Mesenchymal stem cell (in vitro differentiated cells and primary cell): ENCODE measurements at regions not wholly inside any gene's neighbourhood (a gene's known extent, or its start where the extent isn't known, plus 50 kb on each side); places are given as distances from the start of the nearest gene placed in this dataset.
"Not testable (repeated sequence)": the region's sequence is repeated elsewhere in the genome, so short reads cannot be mapped to it uniquely, and the experiment has no call there.

Source experiments
- DNase-seq: peaks from one replicate; pipeline ENCODE4 v3.0.0-alpha.2; 2013
- H2AFZ ChIP-seq: one replicate; pipeline ENCODE4 v1.6.1; 2013; ENCODE audit warnings: low read depth, mild to moderate bottlenecking, control low read depth, inconsistent platforms, low read length, moderate library complexity
- H2AK5ac ChIP-seq: 2 replicates; pipeline ENCODE4 v1.6.1; 2013; ENCODE audit warnings: low read length, moderate library complexity, mild to moderate bottlenecking, inconsistent platforms; ENCODE audit not compliant: severe bottlenecking
- H2BK120ac ChIP-seq: one replicate; pipeline ENCODE4 v1.6.1; 2013; ENCODE audit warnings: low read depth, mild to moderate bottlenecking, inconsistent platforms, low read length, moderate library complexity
- H2BK12ac ChIP-seq, 2 experiments: one replicate each; pipeline ENCODE4 v1.6.1; 2013; ENCODE audit warnings: inconsistent platforms in 2 of 2, low read length in 2 of 2, mild to moderate bottlenecking in 2 of 2, moderate library complexity in 2 of 2, control low read depth in 1 of 2
- H2BK15ac ChIP-seq: one replicate; pipeline ENCODE4 v1.6.1; 2013; ENCODE audit warnings: mild to moderate bottlenecking, low read depth, inconsistent platforms; ENCODE audit not compliant: poor library complexity, severe bottlenecking
- H2BK5ac ChIP-seq: 2 replicates; pipeline ENCODE4 v1.6.1; 2013; ENCODE audit warnings: low read depth, mild to moderate bottlenecking, low read length, control low read depth, inconsistent platforms; ENCODE audit not compliant: poor library complexity, severe bottlenecking
- H3K14ac ChIP-seq, 2 experiments: one replicate each; pipeline ENCODE4 v1.6.1; 2013; ENCODE audit warnings: inconsistent platforms in 2 of 2, low read length in 2 of 2, control low read depth in 1 of 2, mild to moderate bottlenecking in 1 of 2, moderate library complexity in 1 of 2
- H3K18ac ChIP-seq, 2 experiments: one replicate each; pipeline ENCODE4 v1.6.1; 2013; ENCODE audit warnings: inconsistent platforms in 2 of 2, low read length in 2 of 2, control low read depth in 1 of 2, low read depth in 1 of 2, mild to moderate bottlenecking in 1 of 2
- H3K23ac ChIP-seq, 2 experiments: one replicate each; pipeline ENCODE4 v1.6.1; 2013; ENCODE audit warnings: inconsistent platforms in 2 of 2, low read length in 2 of 2, mild to moderate bottlenecking in 2 of 2, moderate library complexity in 2 of 2, control low read depth in 1 of 2
- H3K27ac ChIP-seq: 2 replicates; pipeline ENCODE4 v1.5.1; 2013; ENCODE audit warnings: mild to moderate bottlenecking, moderate library complexity, low read length, control low read depth, inconsistent platforms; ENCODE audit not compliant: poor library complexity, severe bottlenecking
- H3K27me3 ChIP-seq, 2 experiments: 2 replicates each; pipeline versions ENCODE4 v1.6.1 to v1.7.0; 2013; ENCODE audit warnings: low read length in 2 of 2, mild to moderate bottlenecking in 2 of 2, moderate library complexity in 2 of 2, control low read depth in 1 of 2, inconsistent platforms in 1 of 2; ENCODE audit not compliant: control insufficient read depth in 1 of 2, insufficient read depth in 1 of 2
- H3K36me3 ChIP-seq, 2 experiments: 2 replicates each; pipeline versions ENCODE4 v1.6.1 to v1.7.0; 2013; ENCODE audit warnings: low read length in 2 of 2, control low read depth in 1 of 2, inconsistent platforms in 1 of 2, low read depth in 1 of 2, mild to moderate bottlenecking in 1 of 2; ENCODE audit not compliant: insufficient read depth in 2 of 2, control insufficient read depth in 1 of 2
- H3K4ac ChIP-seq, 2 experiments: one replicate each; pipeline ENCODE4 v1.6.1; 2013; ENCODE audit warnings: inconsistent platforms in 2 of 2, low read length in 2 of 2, mild to moderate bottlenecking in 2 of 2, moderate library complexity in 2 of 2, control low read depth in 1 of 2, low read depth in 1 of 2
- H3K4me1 ChIP-seq: 2 replicates; pipeline ENCODE4 v1.6.1; 2013; ENCODE audit warnings: low read depth, low read length, control low read depth; ENCODE audit not compliant: control insufficient read depth, insufficient read depth
- H3K4me2 ChIP-seq: 2 replicates; pipeline ENCODE4 v1.6.1; 2013; ENCODE audit warnings: low read length, mild to moderate bottlenecking, inconsistent platforms; ENCODE audit not compliant: poor library complexity, severe bottlenecking
- H3K4me3 ChIP-seq, 2 experiments: 2 replicates each; pipeline versions ENCODE4 v1.5.1 to v1.7.0; 2013; ENCODE audit warnings: low read length in 2 of 2, mild to moderate bottlenecking in 2 of 2, control low read depth in 1 of 2, low read depth in 1 of 2; ENCODE audit not compliant: insufficient read depth in 1 of 2
- H3K79me1 ChIP-seq: replicated peaks from 2 replicates; pipeline ENCODE4 v1.6.1; 2013; ENCODE audit warnings: mild to moderate bottlenecking, control low read depth, low read length, inconsistent platforms; ENCODE audit not compliant: poor library complexity, severe bottlenecking
- H3K9ac ChIP-seq: 2 replicates; pipeline ENCODE4 v1.7.0; 2013; ENCODE audit warnings: mild to moderate bottlenecking, low read length, moderate library complexity
- H3K9me3 ChIP-seq: 2 replicates; pipeline ENCODE4 v1.7.0; 2013; ENCODE audit warnings: mild to moderate bottlenecking, low read length; ENCODE audit not compliant: control insufficient read depth
- H4K8ac ChIP-seq: one replicate; pipeline ENCODE4 v1.6.1; 2013; ENCODE audit warnings: inconsistent platforms, mild to moderate bottlenecking, low read length, moderate library complexity
- H4K91ac ChIP-seq: one replicate; pipeline ENCODE4 v1.6.1; 2013; ENCODE audit warnings: mild to moderate bottlenecking, low read length, inconsistent platforms
- WGBS: methylation state at CpG from one replicate; pipeline ENCODE4 v1.1.7; 2013; ENCODE audit warnings: mixed read lengths; 5-methylcytosine and 5-hydroxymethylcytosine counted together

DNA sequence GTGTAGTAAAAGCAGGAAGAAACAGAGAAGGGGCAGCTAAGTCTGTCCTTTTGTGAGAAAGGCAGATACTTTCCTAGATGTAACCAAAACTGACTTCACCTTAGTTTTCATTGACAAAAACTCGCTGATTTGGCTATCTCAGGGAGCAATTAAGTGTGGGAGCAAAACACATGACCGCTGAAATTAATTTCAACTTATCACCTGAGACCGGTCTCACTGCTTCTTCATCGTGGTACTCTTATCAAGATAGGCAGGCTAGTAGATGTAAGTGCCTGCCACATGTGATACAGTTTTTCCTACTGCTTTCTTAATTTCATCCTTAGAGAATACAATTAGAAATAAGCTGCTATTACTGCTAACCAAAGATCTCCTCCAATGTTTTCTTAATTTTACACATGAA, 168.7 kb downstream of the KBTBD2 start:
- H2BK15ac ChIP-seq, H3K27me3 ChIP-seq, H3K79me1 ChIP-seq, H4K8ac ChIP-seq, H3K18ac ChIP-seq, H2AK5ac ChIP-seq, H3K14ac ChIP-seq, H4K91ac ChIP-seq, H3K4ac ChIP-seq, DNase-seq, H3K4me3 ChIP-seq, H3K4me2 ChIP-seq, H3K27ac ChIP-seq, H3K9ac ChIP-seq, H3K9me3 ChIP-seq, H2BK12ac ChIP-seq, H2AFZ ChIP-seq, H2BK5ac ChIP-seq, H3K23ac ChIP-seq, H3K4me1 ChIP-seq, H3K36me3 ChIP-seq, H2BK120ac ChIP-seq: not testable (repeated sequence)
- WGBS: no CpG with 5 or more reads among the region's 4 CpGs

DNA sequence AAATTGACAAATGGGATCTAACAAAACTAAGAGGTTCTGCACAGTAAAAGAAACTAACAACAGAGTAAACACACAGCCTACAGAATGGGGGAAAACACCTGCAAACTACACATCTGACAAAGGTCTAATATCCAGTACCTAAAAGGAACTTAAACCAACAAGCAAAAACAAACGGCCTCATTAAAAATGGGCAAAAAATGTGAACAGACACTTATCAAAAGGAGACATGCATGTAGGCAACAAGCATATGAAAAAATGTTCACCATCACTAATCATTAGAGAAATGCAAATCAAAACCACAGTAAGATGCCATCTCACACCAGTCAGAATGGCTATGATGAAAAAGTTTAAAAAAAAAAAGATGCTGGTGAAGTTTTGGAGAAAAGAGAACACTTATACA, 197.4 kb downstream of the KBTBD2 start:
- Histone ChIP-seq H3K23ac (no peak overlapping the region), H3K9me3 (no peaks in the 10 kb centered on the region), H3K27ac (no peak overlapping the region), H4K8ac (no peak overlapping the region), H3K27me3 (no peaks in the 10 kb centered on the region), H3K14ac (no peak overlapping the region), H2AFZ (no peak overlapping the region), H2BK12ac (no peak overlapping the region), H4K91ac (no peak overlapping the region), H3K36me3 (no peaks in the 10 kb centered on the region), H3K18ac (no peak overlapping the region), H2BK15ac (no peak overlapping the region), H2BK120ac (no peak overlapping the region), H3K4ac (no peak overlapping the region), H2BK5ac (no peak overlapping the region), H2AK5ac (no peak overlapping the region), H3K4me3 (no peak overlapping the region), H3K79me1 (no peaks in the 10 kb centered on the region), H3K4me2 (no peak overlapping the region), H3K9ac (no peak overlapping the region), H3K4me1 (no peaks in the 10 kb centered on the region)
- no peak for DNase-seq
- WGBS: no CpG with 5 or more reads among the region's 1 CpG

DNA sequence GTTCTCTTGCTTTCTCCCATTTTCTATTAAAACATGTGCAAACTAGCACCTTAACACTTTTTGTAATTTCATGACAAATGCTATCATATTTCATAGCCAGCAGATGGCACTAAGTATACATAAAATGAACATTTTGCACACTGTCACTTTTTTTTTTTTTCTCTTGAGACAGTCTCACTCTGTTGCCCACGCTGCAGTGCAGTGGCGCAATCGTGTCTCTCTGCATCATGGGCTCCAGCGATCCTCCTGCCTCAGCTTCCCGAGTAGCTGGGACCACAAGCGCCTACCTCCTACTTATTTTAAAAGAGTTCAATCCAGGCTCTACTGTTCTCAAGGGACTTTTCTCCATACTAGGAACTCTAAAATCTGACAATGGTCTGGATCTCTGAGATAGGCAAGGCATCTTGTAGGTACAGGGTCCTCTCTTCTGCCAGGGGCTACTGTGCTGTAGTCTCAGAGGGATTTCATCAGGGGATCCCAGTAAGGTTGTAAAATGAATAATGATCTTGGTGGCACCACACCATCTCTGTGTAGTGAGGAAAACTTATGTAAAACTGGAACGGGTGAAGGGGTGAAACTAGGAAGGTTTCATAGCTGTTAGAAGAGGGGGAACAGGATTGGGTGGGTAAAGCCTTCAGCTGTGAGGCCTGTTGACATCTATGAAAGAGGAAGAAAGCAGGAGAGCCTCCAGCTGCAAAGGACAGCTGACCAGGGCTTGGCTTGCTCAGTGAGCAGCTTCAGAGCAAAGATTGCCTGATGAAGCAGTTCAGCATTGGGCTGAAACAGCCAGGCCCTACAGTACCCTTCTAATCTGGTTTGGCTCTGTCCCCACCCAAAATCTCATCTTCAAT, 196.9 kb downstream of the AVL9 start:
- H4K91ac ChIP-seq, H2BK15ac ChIP-seq, H3K4me2 ChIP-seq, H3K27ac ChIP-seq, H3K36me3 ChIP-seq, H4K8ac ChIP-seq, H3K18ac ChIP-seq, H2BK120ac ChIP-seq, H2AFZ ChIP-seq, H2AK5ac ChIP-seq, H3K9me3 ChIP-seq, H3K79me1 ChIP-seq, H3K27me3 ChIP-seq, H3K4ac ChIP-seq, H2BK5ac ChIP-seq, H2BK12ac ChIP-seq, H3K14ac ChIP-seq, H3K4me1 ChIP-seq, H3K23ac ChIP-seq, H3K4me3 ChIP-seq: not testable (repeated sequence)
- 61% methylated on average over 6 of the region's 7 CpGs for WGBS
- peak; percentile 49 for DNase-seq
- peak overlapping the region; percentile 29 for H3K9ac ChIP-seq

- not testable (repeated sequence) for H3K27me3 ChIP-seq, H2AK5ac ChIP-seq, H3K9ac ChIP-seq, H3K14ac ChIP-seq, H4K91ac ChIP-seq, H3K4ac ChIP-seq, H3K4me1 ChIP-seq, H3K23ac ChIP-seq, H3K9me3 ChIP-seq, H3K27ac ChIP-seq, H2BK120ac ChIP-seq, H4K8ac ChIP-seq, H3K4me3 ChIP-seq, DNase-seq, H3K79me1 ChIP-seq, H3K36me3 ChIP-seq, H2BK5ac ChIP-seq, H3K4me2 ChIP-seq, H2BK12ac ChIP-seq, H3K18ac ChIP-seq, H2AFZ ChIP-seq, H2BK15ac ChIP-seq
- WGBS: 88% methylated on average over 13 of the region's 13 CpGs
These were observed 192.8 kb downstream of the AVL9 start for GRCh38 chr7:32688092-32688491.
